ENCODE measurements at regions not wholly inside any gene's neighbourhood (a gene's known extent, or its start where the extent isn't known, plus 50 kb on each side); places are given as distances from the start of the nearest gene placed in this dataset.

GRCh38 chr7:46137725-46138124, 216.7 kb upstream of the IGFBP3 start:
- H3K79me2 ChIP-seq (ENCODE audit: control insufficient read depth in 1 of 2, insufficient read depth in 2 of 2, low read length in 2 of 2), result no peaks in the 10 kb centered on the region
- ChIA-PET POLR2A (ENCODE audit: partially characterized antibody) (no interaction called here), CTCF (ENCODE audit: partially characterized antibody) (interaction anchor here (1.9 to 2.1 kb wide), 2 partner anchors 214 to 216 kb away, joined by 7 to 17 read pairs; partner anchors contain the start of gene IGFBP3)
- no peaks in the 10 kb centered on the region for H3K4me1 ChIP-seq (replicated peaks in 1 of 4; ENCODE audit: control insufficient read depth in 3 of 4, insufficient read depth in 4 of 4, low read length in 3 of 4)
- H2BK20ac ChIP-seq (ENCODE audit: low read length), result no peak overlapping the region
- H3K4me2 ChIP-seq (ENCODE audit: insufficient read depth in 1 of 2, low read depth in 2 of 2, low read length in 2 of 2), result no peak overlapping the region
- H3K56ac ChIP-seq (replicated peaks; ENCODE audit: insufficient read length, low read depth, low read length), result no peak overlapping the region
- H2BK120ac ChIP-seq (replicated peaks; ENCODE audit: low read depth, low read length), result no peak overlapping the region
- H4K8ac ChIP-seq (ENCODE audit: extremely low read depth, insufficient read depth, low read length), result no peak overlapping the region
- H3K4me3 ChIP-seq (ENCODE audit: extremely low read depth in 1 of 4, insufficient read depth in 2 of 4, low read depth in 3 of 4, low read length in 4 of 4), result no peak overlapping the region
- H3K4ac ChIP-seq (replicated peaks; ENCODE audit: insufficient read length, low read depth, low read length), result no peak overlapping the region
- no peaks in the 10 kb centered on the region for H3K27me3 ChIP-seq (replicated peaks in 1 of 4; ENCODE audit: control insufficient read depth in 3 of 4, extremely low read depth in 1 of 4, insufficient read depth in 3 of 4, low read length in 3 of 4)
- H3K23ac ChIP-seq (ENCODE audit: insufficient read length), result no peak overlapping the region
- no peak overlapping the region for H2BK12ac ChIP-seq (ENCODE audit: low read depth, low read length)
- WGBS, 2 experiments (ENCODE audit: extremely low coverage in 1 of 2, insufficient coverage in 1 of 2, insufficient read length in 1 of 2, insufficient replicate concordance in 2 of 2, low coverage in 1 of 2, low lambda C conversion rate in 2 of 2, missing lambda C conversion rate in 1 of 2), result 90% methylated on average over 3 of the region's 3 CpGs; no CpG with 5 or more reads in 1 of the 2 experiments
- H4K91ac ChIP-seq (replicated peaks; ENCODE audit: insufficient read length, low read length), result no peak overlapping the region
- no peaks in the 10 kb centered on the region for H3K9me3 ChIP-seq (ENCODE audit: insufficient read depth in 2 of 2, low read depth in 1 of 2, low read length in 1 of 2)
- H3K9ac ChIP-seq (replicated peaks in 1 of 4; ENCODE audit: extremely low read depth in 1 of 4, low read depth in 3 of 4, low read length in 3 of 4), result no peak overlapping the region
- no peak overlapping the region for H4K5ac ChIP-seq (ENCODE audit: insufficient read length, low read depth, low read length)
- H2AFZ ChIP-seq (ENCODE audit: low read length), result no peak overlapping the region
- no peak for DNase-seq (ENCODE audit: low read depth in 1 of 2, low spot score in 2 of 2)
- no peak overlapping the region for H2BK5ac ChIP-seq (ENCODE audit: low read depth, low read length)
- TF ChIP-seq TAF7 (optimal IDR thresholded peaks at IDR 0.05; ENCODE audit: borderline replicate concordance, low read depth, low read length) (no peak), CBX8 (IDR thresholded peaks at IDR 0.05; ENCODE audit: borderline replicate concordance, low read depth, low read length) (no peak), EGR1 (IDR thresholded peaks at IDR 0.05; ENCODE audit: borderline replicate concordance, low read depth, low read length) (no peak), SP4 (IDR thresholded peaks at IDR 0.05; ENCODE audit: low read length) (no peak), SIX5 (IDR thresholded peaks at IDR 0.05; ENCODE audit: low read depth, low read length) (no peak), SAP30 (IDR thresholded peaks at IDR 0.05; ENCODE audit: insufficient read depth, insufficient replicate concordance, low read length) (no peak), POU5F1 (IDR thresholded peaks at IDR 0.05; ENCODE audit: low read depth, low read length) (no peak)
- H2AK5ac ChIP-seq (ENCODE audit: low read depth, low read length), result no peak overlapping the region
- no peaks in the 10 kb centered on the region for H4K20me1 ChIP-seq (replicated peaks in 1 of 2; ENCODE audit: control insufficient read depth in 1 of 2, insufficient read depth in 2 of 2, low read length in 2 of 2)
- no peaks in the 10 kb centered on the region for H3K36me3 ChIP-seq (ENCODE audit: control insufficient read depth in 2 of 4, insufficient read depth in 4 of 4, low read length in 3 of 4)
- H2BK15ac ChIP-seq (ENCODE audit: low read length), result no peak overlapping the region
- H3K79me1 ChIP-seq (ENCODE audit: low read depth, low read length), result no peaks in the 10 kb centered on the region
- H3K27ac ChIP-seq (ENCODE audit: low read depth, low read length), result no peak overlapping the region
- no peak for FAIRE-seq
- H3K18ac ChIP-seq (ENCODE audit: extremely low read depth, low read length), result no peak overlapping the region
- no peak overlapping the region for H3K14ac ChIP-seq (ENCODE audit: insufficient read length)
- H3K23me2 ChIP-seq (ENCODE audit: low read depth, low read length), result no peaks in the 10 kb centered on the region; the same call in 1 of the 2 replicates

Measured in H1 (cell line).